HL-60 (cell line): ENCODE measurements at regions not wholly inside any gene's neighbourhood (a gene's known extent, or its start where the extent isn't known, plus 50 kb on each side); places are given as distances from the start of the nearest gene placed in this dataset.

Source experiments
- DNase-seq, 2 experiments: peaks; one replicate each; pipeline ENCODE4 v3.0.0-alpha.2; 2010 to 2020; ENCODE audit warnings: low read depth in 1 of 2, low spot score in 1 of 2
- H3K27ac ChIP-seq: fragments of 250-450 bp; sonication (Bioruptor Pico); replicated peaks from 2 replicates; pipeline ENCODE4 v1.5.1; 2020; ENCODE audit warnings: mild to moderate bottlenecking, moderate library complexity
- H3K27me3 ChIP-seq: fragments of 250-450 bp; sonication (Bioruptor Pico); 2 replicates; pipeline ENCODE4 v1.5.1; 2021; ENCODE audit warnings: mild to moderate bottlenecking, moderate library complexity; ENCODE audit not compliant: insufficient read depth, poor library complexity, severe bottlenecking
- H3K4me3 ChIP-seq: replicated peaks from 2 replicates; pipeline ENCODE4 v1.5.1; 2011; ENCODE audit warnings: mild to moderate bottlenecking, control low read depth, low read length; ENCODE audit not compliant: insufficient read depth
- GABPA ChIP-seq: IDR thresholded peaks from 2 replicates; pipeline ENCODE4 v1.6.1; 2012; ENCODE audit warnings: low read depth
- POLR2AphosphoS5 ChIP-seq: IDR thresholded peaks from 2 replicates; pipeline ENCODE4 v1.6.1; 2012; ENCODE audit warnings: low read depth
- SPI1 ChIP-seq: IDR thresholded peaks from 2 replicates; pipeline ENCODE4 v1.6.1; 2012; ENCODE audit warnings: low read depth, mild to moderate bottlenecking, borderline replicate concordance
- TF ChIP-seq, protein P1 (sequence below): IDR thresholded peaks from 2 replicates; pipeline ENCODE4 v1.6.1; 2012; ENCODE audit warnings: low read depth; ENCODE audit not compliant: insufficient replicate concordance
- TF ChIP-seq, protein P2 (sequence below): IDR thresholded peaks from one replicate; pipeline ENCODE4 v1.5.1; 2011; ENCODE audit warnings: low read length, control low read depth, inconsistent platforms; ENCODE audit not compliant: insufficient read depth

DNA sequence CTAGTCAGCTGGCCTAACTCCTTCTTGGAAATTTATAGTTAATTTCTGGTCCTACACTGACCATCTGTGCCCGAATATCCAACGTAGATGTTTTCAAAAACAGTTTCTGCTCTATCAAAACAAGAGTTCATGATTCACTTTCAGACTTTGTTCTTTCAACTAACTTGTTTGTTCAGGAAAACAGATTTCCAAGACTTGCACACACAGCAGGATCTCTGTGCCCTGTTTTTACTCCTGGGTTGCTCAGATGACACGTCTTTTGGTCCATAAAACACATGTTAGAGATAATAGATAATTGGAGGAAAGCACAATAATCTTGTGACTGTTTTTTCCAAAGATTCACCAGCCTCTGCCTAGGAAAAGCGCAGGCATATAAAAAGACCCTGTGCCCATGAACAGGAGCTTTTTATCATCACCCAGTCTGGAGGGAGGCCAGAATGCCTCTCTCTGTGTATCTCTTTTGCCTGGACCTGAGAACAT, 218.0 kb downstream of the IRS2 start:
- no peak for TF ChIP-seq POLR2AphosphoS5
- Histone ChIP-seq H3K27ac (no peak overlapping the region), H3K4me3 (no peak overlapping the region), H3K27me3 (no peaks in the 10 kb centered on the region)
- no peak for DNase-seq

DNA sequence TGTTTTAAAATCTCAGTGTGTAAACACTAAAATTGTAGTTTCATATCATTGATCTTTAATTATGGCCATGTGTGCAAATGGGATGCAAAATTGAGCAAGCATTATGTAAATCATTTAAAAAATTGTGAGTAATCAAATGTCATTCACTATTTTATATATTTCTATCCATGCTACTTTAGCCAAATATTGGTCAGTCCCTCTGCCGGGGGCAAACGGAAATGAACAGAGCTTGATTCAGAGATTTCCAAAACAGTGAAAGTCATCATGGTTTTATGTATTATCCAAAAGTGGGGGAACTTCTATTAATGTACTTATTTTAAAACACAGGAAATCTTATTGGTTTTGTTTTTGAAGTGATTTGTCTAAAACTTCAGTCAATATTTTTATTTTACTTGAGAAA, 219.1 kb downstream of the IRS2 start:
- no peaks in the 10 kb centered on the region for H3K27me3 ChIP-seq
- DNase-seq = no peak
- TF ChIP-seq GABPA (no peak), SPI1 (no peak), POLR2AphosphoS5 (no peak)
- TF ChIP-seq, protein P1, sequence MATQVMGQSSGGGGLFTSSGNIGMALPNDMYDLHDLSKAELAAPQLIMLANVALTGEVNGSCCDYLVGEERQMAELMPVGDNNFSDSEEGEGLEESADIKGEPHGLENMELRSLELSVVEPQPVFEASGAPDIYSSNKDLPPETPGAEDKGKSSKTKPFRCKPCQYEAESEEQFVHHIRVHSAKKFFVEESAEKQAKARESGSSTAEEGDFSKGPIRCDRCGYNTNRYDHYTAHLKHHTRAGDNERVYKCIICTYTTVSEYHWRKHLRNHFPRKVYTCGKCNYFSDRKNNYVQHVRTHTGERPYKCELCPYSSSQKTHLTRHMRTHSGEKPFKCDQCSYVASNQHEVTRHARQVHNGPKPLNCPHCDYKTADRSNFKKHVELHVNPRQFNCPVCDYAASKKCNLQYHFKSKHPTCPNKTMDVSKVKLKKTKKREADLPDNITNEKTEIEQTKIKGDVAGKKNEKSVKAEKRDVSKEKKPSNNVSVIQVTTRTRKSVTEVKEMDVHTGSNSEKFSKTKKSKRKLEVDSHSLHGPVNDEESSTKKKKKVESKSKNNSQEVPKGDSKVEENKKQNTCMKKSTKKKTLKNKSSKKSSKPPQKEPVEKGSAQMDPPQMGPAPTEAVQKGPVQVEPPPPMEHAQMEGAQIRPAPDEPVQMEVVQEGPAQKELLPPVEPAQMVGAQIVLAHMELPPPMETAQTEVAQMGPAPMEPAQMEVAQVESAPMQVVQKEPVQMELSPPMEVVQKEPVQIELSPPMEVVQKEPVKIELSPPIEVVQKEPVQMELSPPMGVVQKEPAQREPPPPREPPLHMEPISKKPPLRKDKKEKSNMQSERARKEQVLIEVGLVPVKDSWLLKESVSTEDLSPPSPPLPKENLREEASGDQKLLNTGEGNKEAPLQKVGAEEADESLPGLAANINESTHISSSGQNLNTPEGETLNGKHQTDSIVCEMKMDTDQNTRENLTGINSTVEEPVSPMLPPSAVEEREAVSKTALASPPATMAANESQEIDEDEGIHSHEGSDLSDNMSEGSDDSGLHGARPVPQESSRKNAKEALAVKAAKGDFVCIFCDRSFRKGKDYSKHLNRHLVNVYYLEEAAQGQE = no peak
- TF ChIP-seq, protein P2, sequence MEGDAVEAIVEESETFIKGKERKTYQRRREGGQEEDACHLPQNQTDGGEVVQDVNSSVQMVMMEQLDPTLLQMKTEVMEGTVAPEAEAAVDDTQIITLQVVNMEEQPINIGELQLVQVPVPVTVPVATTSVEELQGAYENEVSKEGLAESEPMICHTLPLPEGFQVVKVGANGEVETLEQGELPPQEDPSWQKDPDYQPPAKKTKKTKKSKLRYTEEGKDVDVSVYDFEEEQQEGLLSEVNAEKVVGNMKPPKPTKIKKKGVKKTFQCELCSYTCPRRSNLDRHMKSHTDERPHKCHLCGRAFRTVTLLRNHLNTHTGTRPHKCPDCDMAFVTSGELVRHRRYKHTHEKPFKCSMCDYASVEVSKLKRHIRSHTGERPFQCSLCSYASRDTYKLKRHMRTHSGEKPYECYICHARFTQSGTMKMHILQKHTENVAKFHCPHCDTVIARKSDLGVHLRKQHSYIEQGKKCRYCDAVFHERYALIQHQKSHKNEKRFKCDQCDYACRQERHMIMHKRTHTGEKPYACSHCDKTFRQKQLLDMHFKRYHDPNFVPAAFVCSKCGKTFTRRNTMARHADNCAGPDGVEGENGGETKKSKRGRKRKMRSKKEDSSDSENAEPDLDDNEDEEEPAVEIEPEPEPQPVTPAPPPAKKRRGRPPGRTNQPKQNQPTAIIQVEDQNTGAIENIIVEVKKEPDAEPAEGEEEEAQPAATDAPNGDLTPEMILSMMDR = no peak
- no peak overlapping the region for H3K4me3 ChIP-seq
- no peak overlapping the region for H3K27ac ChIP-seq

DNA sequence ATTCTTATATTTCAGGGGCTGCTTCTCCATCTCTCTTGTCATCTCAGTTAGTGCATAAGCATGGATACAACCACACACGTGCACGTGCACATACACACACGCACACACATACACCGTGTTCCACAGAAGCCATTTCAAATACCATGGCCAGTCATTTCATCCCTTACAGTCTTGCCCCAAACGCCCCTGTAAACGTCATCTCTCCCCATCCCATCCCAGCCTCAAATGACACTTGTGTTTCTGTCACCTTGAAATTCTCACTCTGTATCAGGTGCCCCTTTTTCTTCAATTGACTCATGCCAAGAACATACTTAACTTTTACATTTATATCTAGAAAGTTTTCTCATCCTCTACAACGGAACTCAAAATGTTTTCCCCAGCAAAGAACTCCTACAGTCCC, 220.5 kb downstream of the IRS2 start:
- H3K27ac ChIP-seq = no peak overlapping the region
- DNase-seq = no peak
- TF ChIP-seq GABPA = no peak
- no peak for TF ChIP-seq POLR2AphosphoS5
- no peak for TF ChIP-seq SPI1
- TF ChIP-seq, protein P1 = no peak
- TF ChIP-seq, protein P2 = no peak

DNA sequence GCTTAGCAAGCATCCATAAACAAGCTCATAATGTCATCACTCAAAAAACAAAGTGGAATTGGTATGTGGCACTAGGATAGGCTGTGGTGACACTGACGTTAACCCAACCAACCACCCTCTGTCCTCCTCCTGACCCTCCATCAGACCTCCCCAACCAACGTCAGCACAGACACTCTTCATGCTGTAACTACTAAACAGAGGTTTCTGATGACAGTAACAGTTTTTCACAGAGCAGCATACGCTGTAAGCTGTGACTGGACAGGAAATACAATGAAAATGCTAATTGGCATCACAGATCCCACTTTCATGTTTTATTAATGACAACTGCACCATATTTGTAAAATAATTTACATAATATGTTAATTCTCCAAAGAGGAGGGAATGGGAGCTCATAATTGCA, 238.0 kb downstream of the IRS2 start:
- no peak for DNase-seq
- H3K27ac ChIP-seq = no peak overlapping the region
- no peak overlapping the region for H3K4me3 ChIP-seq
- TF ChIP-seq, protein P2 = no peak
- TF ChIP-seq SPI1 (no peak), GABPA (no peak), POLR2AphosphoS5 (no peak)
- TF ChIP-seq, protein P1 = no peak
- no peaks in the 10 kb centered on the region for H3K27me3 ChIP-seq

More for the DNA sequence above, 220.5 kb downstream of the IRS2 start:
- no peaks in the 10 kb centered on the region for H3K27me3 ChIP-seq
- H3K4me3 ChIP-seq = no peak overlapping the region
